Psoas muscle (tissue), 7 donors: ENCODE measurements at regions not wholly inside any gene's neighbourhood (a gene's known extent, or its start where the extent isn't known, plus 50 kb on each side); places are given as distances from the start of the nearest gene placed in this dataset.

ENCODE experiments used
- ATAC-seq, 4 donors: fragments of 200-7000 bp; cut with Tn5 transposase; one replicate each; pipeline ENCODE4 v1.9.1; 2020; ENCODE audit warnings: moderate library complexity in 3 of 4, mild to moderate bottlenecking in 2 of 4
- DNase-seq, 2 donors: peaks; one replicate each; pipeline ENCODE4 v3.0.0-alpha.2; 2020
- H3K27ac ChIP-seq: fragments of 200-600 bp; one replicate; pipeline ENCODE4 v1.8.0; 2022
- H3K27me3 ChIP-seq, 3 donors: fragments of 200-600 bp in 1 of 3; one replicate each; pipeline versions ENCODE4 v1.6.1 to v1.8.0; 2013 to 2022; ENCODE audit warnings: low read length in 2 of 3, mild to moderate bottlenecking in 2 of 3, moderate library complexity in 1 of 3; ENCODE audit not compliant: insufficient read depth in 3 of 3
- H3K36me3 ChIP-seq, 2 donors: fragments of 200-600 bp in 1 of 2; one replicate each; pipeline versions ENCODE4 v1.6.1 to v1.8.0; 2013 to 2022; ENCODE audit warnings: low read depth in 1 of 2, mild to moderate bottlenecking in 1 of 2, moderate library complexity in 1 of 2; ENCODE audit not compliant: insufficient read depth in 1 of 2
- H3K4me1 ChIP-seq: fragments of 200-600 bp; one replicate; pipeline ENCODE4 v1.8.0; 2022
- H3K4me3 ChIP-seq: fragments of 200-600 bp; one replicate; pipeline ENCODE4 v1.8.0; 2022; ENCODE audit warnings: mild to moderate bottlenecking
- H3K9me3 ChIP-seq: fragments of 200-600 bp; one replicate; pipeline ENCODE4 v1.8.0; 2022
- WGBS, 3 donors: extraction: QIAGEN DNeasy Blood & Tissue Kit; methylation state at CpG; one replicate each; pipeline versions ENCODE4 v1.1.6 to v1.1.7; 2013; 5-methylcytosine and 5-hydroxymethylcytosine counted together
- intact Hi-C, 2 donors: fragments of 100-400 bp; cut with DNase I; formaldehyde crosslinking; loops; one replicate each; pipeline versions ENCODE4 v1.11.0 to v1.14.2; 2022
- TF ChIP-seq, protein P1 (sequence below): fragments of 200-600 bp; IDR thresholded peaks from one replicate; pipeline ENCODE4 v1.8.0; 2022; ENCODE audit warnings: antibody characterized with exemption
- donor health status: healthy with polysubstance abuse.
- donor health status: DM: no; HTN: no; CAD: no; lungs with moderate emphysema.
- donor health status: Bipolar disorder and iron deficiency.
- donor health status: healthy.
- donor health status: DM: yes; HTN: yes; CAD: no.
- donor health status: DM: no; HTN: no; CAD: no.
- donor health status: DM: yes; HTN: yes; CAD: no.

DNA sequence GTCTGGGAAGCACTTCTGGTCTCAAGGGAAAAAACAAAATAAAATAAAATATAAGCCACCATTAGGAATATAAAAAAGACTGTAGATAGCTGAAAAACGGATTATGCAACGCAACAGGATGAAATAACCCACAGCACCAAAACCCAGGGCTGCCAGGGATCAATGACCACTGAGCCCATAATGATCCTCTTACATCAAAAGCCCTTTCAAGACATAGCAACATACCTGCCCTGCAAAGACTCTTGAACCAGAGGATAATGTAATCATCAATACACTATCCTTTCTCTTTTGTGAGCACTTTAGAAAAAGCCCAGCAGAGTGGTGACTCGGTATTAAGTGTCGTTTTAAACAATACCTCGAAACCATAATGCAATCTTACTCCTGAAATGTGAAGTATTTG, 235.0 kb upstream of the SOX21 start:
- intact Hi-C loops: no loop called here
- peaks cover 0 to 4% (median 0%) of the 10 kb centered on the region in 3 donors for H3K27me3 ChIP-seq
- WGBS, 3 donors: 55 to 61% (median 57%) methylated on average over 5 of the region's 5 CpGs
- H3K4me1 ChIP-seq: no peaks in the 10 kb centered on the region
- no peaks in the 10 kb centered on the region for H3K9me3 ChIP-seq
- H3K36me3 ChIP-seq: no peaks in the 10 kb centered on the region
- no peak overlapping the region for H3K27ac ChIP-seq
- H3K4me3 ChIP-seq: no peak overlapping the region
- TF ChIP-seq, protein P1, sequence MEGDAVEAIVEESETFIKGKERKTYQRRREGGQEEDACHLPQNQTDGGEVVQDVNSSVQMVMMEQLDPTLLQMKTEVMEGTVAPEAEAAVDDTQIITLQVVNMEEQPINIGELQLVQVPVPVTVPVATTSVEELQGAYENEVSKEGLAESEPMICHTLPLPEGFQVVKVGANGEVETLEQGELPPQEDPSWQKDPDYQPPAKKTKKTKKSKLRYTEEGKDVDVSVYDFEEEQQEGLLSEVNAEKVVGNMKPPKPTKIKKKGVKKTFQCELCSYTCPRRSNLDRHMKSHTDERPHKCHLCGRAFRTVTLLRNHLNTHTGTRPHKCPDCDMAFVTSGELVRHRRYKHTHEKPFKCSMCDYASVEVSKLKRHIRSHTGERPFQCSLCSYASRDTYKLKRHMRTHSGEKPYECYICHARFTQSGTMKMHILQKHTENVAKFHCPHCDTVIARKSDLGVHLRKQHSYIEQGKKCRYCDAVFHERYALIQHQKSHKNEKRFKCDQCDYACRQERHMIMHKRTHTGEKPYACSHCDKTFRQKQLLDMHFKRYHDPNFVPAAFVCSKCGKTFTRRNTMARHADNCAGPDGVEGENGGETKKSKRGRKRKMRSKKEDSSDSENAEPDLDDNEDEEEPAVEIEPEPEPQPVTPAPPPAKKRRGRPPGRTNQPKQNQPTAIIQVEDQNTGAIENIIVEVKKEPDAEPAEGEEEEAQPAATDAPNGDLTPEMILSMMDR: no peak
- ATAC-seq (no peak), DNase-seq (no peak)

DNA sequence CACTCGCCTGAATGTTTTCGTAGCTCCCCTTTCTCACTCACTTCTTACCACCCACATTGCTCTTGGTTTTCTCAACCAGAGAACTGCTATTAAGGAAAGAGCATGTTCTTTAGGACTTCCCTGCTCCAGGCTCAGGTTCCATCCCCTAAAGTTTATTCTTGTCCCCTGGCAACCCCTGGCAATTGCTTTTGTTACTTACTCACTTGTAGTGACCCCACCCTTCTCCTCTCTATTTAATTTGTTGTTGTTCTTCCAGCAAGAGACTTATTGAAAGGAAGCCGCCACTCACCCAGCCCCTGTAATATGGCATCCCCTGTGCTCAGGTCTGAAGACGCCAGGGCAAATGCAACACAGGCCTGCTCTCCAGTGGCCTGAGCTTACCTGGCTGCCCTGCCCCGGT, 233.7 kb upstream of the SOX21 start:
- Histone ChIP-seq H3K4me1 (no peaks in the 10 kb centered on the region), H3K4me3 (no peak overlapping the region), H3K27me3 (peaks cover 0 to 1% (median 0%) of the 10 kb centered on the region in 3 donors), H3K27ac (no peak overlapping the region), H3K9me3 (no peaks in the 10 kb centered on the region), H3K36me3 (no peaks in the 10 kb centered on the region)
- ATAC-seq (no peak), DNase-seq (no peak)
- intact Hi-C loops: no loop called here
- TF ChIP-seq, protein P1: no peak
- 89 to 95% (median 91%) methylated on average over 5 of the region's 5 CpGs for WGBS, 3 donors

- 39 to 53% (median 49%) methylated on average over 4 of the region's 4 CpGs for WGBS, 3 donors
- Histone ChIP-seq H3K27me3 (no peaks in the 10 kb centered on the region), H3K36me3 (no peaks in the 10 kb centered on the region), H3K4me1 (no peaks in the 10 kb centered on the region), H3K9me3 (no peaks in the 10 kb centered on the region), H3K27ac (no peak overlapping the region), H3K4me3 (no peak overlapping the region)
- ATAC-seq: no peak
- TF ChIP-seq, protein P1: no peak
- no peak for DNase-seq
- intact Hi-C loops: no loop called here
Observed at GRCh38 chr13:94938124-94938523, 225.8 kb upstream of the SOX21 start.

DNA sequence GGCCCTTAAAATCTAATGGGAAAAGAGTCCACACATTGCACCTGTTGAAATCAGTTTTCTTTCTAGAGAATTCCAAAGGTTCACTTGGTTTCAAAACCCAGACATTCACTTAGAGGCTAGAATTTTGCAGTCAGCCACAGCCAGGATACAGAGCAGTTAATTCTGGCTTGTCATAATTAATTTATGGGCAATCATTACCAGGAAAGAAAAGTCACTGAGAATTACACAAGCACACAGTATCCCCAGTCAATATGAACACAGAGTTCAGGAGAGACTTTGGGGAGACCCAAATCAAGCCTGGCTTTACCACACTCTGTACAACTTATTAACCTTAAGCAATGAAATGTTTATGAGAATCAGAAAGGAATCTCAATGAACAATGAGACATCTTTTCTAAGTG, 224.3 kb upstream of the SOX21 start:
- H3K36me3 ChIP-seq: no peaks in the 10 kb centered on the region
- ATAC-seq (no peak), DNase-seq (no peak)
- H3K4me3 ChIP-seq: no peak overlapping the region
- H3K27me3 ChIP-seq: no peaks in the 10 kb centered on the region
- TF ChIP-seq, protein P1: no peak
- H3K27ac ChIP-seq: no peak overlapping the region
- no peaks in the 10 kb centered on the region for H3K4me1 ChIP-seq
- no peaks in the 10 kb centered on the region for H3K9me3 ChIP-seq
- intact Hi-C loops: no loop called here

DNA sequence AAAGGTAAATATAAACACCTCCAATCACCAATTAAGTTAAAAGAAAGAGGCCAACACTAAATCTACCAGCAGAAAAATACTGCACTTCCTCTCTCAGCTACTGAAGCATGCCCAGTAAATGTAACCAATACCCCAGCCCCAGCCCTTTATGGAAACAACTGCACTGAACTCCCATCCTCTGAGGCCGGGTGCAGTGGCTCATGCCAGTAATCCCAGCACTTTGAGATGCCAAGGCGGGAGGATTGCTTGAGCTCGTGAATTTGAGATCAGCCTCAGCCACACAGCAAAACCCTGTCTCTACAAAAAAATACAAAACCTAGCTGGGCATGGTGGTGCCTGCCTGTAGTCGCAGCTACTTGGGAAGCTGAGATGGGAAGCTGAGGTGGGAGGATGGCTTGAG, 221.6 kb upstream of the SOX21 start:
- Histone ChIP-seq H3K27ac (no peak overlapping the region), H3K36me3 (no peaks in the 10 kb centered on the region), H3K9me3 (no peaks in the 10 kb centered on the region), H3K4me1 (no peaks in the 10 kb centered on the region), H3K4me3 (no peak overlapping the region), H3K27me3 (no peaks in the 10 kb centered on the region)
- no peak for DNase-seq
- ATAC-seq: no peak
- intact Hi-C loops: no loop called here
- 76 to 79% (median 79%) methylated on average over 4 of the region's 4 CpGs for WGBS, 3 donors
- TF ChIP-seq, protein P1: no peak
